ENCODE measurements at regions not wholly inside any gene's neighbourhood (a gene's known extent, or its start where the extent isn't known, plus 50 kb on each side); places are given as distances from the start of the nearest gene placed in this dataset.

DNA sequence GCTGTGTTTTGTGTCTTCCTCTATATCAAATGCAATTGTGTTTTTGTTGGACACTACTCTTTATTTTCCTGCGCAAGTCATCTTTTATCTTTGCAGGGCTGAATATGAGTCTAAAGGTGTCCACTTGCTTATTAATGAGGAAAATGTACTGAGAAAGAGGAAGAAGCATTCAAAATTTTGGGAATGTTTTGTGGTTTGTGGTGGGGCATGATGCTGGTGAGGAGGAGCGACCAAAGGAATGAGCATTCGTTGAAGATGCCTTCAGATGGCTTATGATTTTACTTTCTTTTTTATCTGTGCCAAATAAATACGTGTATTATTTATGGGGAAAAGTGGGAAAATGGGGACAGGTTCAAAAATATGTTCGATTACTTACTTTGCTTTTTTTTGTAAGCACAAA, 63.9 kb upstream of the SMIM21 start:
- no peak for DNase-seq (ENCODE audit: low read depth in 1 of 2, low spot score in 1 of 2)
- TF ChIP-seq REST (IDR thresholded peaks at IDR 0.05; ENCODE audit: insufficient replicate concordance, low read depth), result no peak
- no peak for TF ChIP-seq POLR2AphosphoS5 (IDR thresholded peaks at IDR 0.05; ENCODE audit: low read depth)
- no peak for TF ChIP-seq CTCF (IDR thresholded peaks at IDR 0.05; ENCODE audit: insufficient read depth, low read length)
- no peak for TF ChIP-seq GABPA (IDR thresholded peaks at IDR 0.05; ENCODE audit: low read depth)
- no peak for TF ChIP-seq SPI1 (IDR thresholded peaks at IDR 0.05; ENCODE audit: borderline replicate concordance, low read depth)

DNA sequence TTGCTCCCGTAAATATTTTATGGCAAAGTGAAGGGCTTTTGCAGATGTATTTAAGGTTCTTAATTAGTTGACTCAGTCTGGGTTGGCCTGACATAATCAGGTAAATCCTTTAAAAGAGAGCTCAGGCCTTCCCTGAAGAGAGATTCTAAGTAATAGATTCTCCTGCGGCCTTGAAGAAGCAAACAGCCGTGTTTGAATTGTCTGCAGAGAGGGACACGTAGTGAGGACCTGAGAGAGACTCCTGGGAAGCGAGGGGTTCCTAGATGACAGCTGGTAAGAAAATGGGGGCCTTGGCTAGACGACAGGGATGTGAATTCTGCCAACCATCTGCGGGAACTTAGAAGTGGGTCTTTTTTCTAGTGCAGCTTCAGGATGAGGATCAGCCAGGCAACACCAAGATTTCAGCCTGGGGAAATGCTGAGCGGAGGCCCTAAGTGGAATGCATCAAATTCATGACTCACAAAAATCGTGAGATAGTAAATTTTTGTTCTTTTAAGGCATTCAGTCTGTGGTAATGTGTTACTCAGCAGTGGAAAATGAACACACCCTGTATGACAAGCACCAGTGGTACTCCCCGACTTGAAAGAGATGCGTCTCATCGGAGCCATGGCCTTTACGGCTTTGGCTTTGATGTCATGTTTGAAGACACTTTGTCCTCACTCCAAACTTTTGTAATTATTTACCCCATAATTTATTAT, 62.1 kb upstream of the SMIM21 start:
- Histone ChIP-seq H3K27me3 (ENCODE audit: insufficient read depth, poor library complexity, severe bottlenecking) (peaks cover 3% of the 10 kb centered on the region), H3K27ac (replicated peaks) (no peak overlapping the region), H3K4me3 (replicated peaks; ENCODE audit: insufficient read depth, low read length) (no peak overlapping the region)
- no peak for DNase-seq (ENCODE audit: low read depth in 1 of 2, low spot score in 1 of 2)
- TF ChIP-seq CTCF (IDR thresholded peaks at IDR 0.05; ENCODE audit: insufficient read depth, low read length) (no peak), REST (IDR thresholded peaks at IDR 0.05; ENCODE audit: insufficient replicate concordance, low read depth) (no peak), GABPA (IDR thresholded peaks at IDR 0.05; ENCODE audit: low read depth) (no peak), SPI1 (IDR thresholded peaks at IDR 0.05; ENCODE audit: borderline replicate concordance, low read depth) (no peak), POLR2AphosphoS5 (IDR thresholded peaks at IDR 0.05; ENCODE audit: low read depth) (no peak)

More for the DNA sequence above, 63.9 kb upstream of the SMIM21 start:
- H3K27ac ChIP-seq (replicated peaks), result no peak overlapping the region
- H3K4me3 ChIP-seq (replicated peaks; ENCODE audit: insufficient read depth, low read length), result no peak overlapping the region
- H3K27me3 ChIP-seq (ENCODE audit: insufficient read depth, poor library complexity, severe bottlenecking), result peaks cover 3% of the 10 kb centered on the region

DNA sequence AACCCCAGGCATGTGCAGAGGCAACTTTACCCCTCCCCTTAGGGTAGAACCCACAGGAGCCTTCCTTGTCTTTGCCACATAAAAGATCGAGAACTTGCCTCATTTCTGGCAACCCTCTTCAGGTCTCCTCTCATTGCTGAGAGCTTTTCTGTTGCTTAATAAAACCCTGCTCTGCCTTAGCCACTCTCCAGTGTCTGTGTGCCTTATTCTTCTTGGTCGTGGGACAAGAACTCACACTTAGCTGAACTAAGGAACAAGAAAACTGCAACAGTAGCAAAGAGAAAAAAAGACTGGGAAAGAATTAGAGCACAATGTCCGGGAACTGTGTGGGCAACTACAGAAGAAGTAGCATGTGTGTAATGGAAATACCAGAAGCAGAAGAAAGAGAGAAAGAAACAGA, 56.2 kb upstream of the SMIM21 start:
- H3K27me3 ChIP-seq (ENCODE audit: insufficient read depth, poor library complexity, severe bottlenecking), result no peaks in the 10 kb centered on the region
- no peak for DNase-seq (ENCODE audit: low read depth in 1 of 2, low spot score in 1 of 2)

More for the DNA sequence above, 56.2 kb upstream of the SMIM21 start:
- TF ChIP-seq CTCF (IDR thresholded peaks at IDR 0.05; ENCODE audit: insufficient read depth, low read length) (no peak), POLR2AphosphoS5 (IDR thresholded peaks at IDR 0.05; ENCODE audit: low read depth) (no peak), SPI1 (IDR thresholded peaks at IDR 0.05; ENCODE audit: borderline replicate concordance, low read depth) (no peak), GABPA (IDR thresholded peaks at IDR 0.05; ENCODE audit: low read depth) (no peak), REST (IDR thresholded peaks at IDR 0.05; ENCODE audit: insufficient replicate concordance, low read depth) (no peak)
- no peak overlapping the region for H3K27ac ChIP-seq (replicated peaks)
- H3K4me3 ChIP-seq (replicated peaks; ENCODE audit: insufficient read depth, low read length), result no peak overlapping the region

All from HL-60 (cell line).